H9 (cell line): ENCODE measurements at regions not wholly inside any gene's neighbourhood (a gene's known extent, or its start where the extent isn't known, plus 50 kb on each side); places are given as distances from the start of the nearest gene placed in this dataset.

Source experiments
- DNase-seq: peaks from one replicate; pipeline ENCODE4 v3.0.0-alpha.2; 2017
- H2AFZ ChIP-seq: one replicate; pipeline ENCODE4 v1.6.1; 2013; ENCODE audit warnings: mild to moderate bottlenecking, low read length, control low read depth, moderate library complexity
- H2AK5ac ChIP-seq: 2 replicates; pipeline ENCODE4 v1.6.1; 2013; ENCODE audit warnings: low read length, control low read depth, mixed read lengths; ENCODE audit not compliant: insufficient read length
- H2BK120ac ChIP-seq: one replicate; pipeline ENCODE4 v1.6.1; 2013; ENCODE audit warnings: low read depth, mild to moderate bottlenecking, low read length, control low read depth, inconsistent platforms; ENCODE audit not compliant: poor library complexity, severe bottlenecking
- H2BK12ac ChIP-seq: 2 replicates; pipeline ENCODE4 v1.6.1; 2013; ENCODE audit warnings: low read length, control low read depth, mixed read lengths, low read depth; ENCODE audit not compliant: insufficient read length
- H2BK15ac ChIP-seq: 2 replicates; pipeline ENCODE4 v1.6.1; 2013; ENCODE audit warnings: low read depth, low read length, control low read depth
- H2BK20ac ChIP-seq: one replicate; pipeline ENCODE4 v1.6.1; 2013; ENCODE audit warnings: low read depth, mild to moderate bottlenecking, low read length, control low read depth, inconsistent platforms; ENCODE audit not compliant: poor library complexity, severe bottlenecking
- H2BK5ac ChIP-seq: 2 replicates; pipeline ENCODE4 v1.6.1; 2013; ENCODE audit warnings: low read length, control low read depth, mixed read lengths; ENCODE audit not compliant: insufficient read length
- H3K14ac ChIP-seq: 2 replicates; pipeline ENCODE4 v1.6.1; 2013; ENCODE audit warnings: low read length, control low read depth; ENCODE audit not compliant: insufficient read depth
- H3K18ac ChIP-seq: 2 replicates; pipeline ENCODE4 v1.6.1; 2013; ENCODE audit warnings: low read depth, mild to moderate bottlenecking, mixed read lengths, low read length, control low read depth; ENCODE audit not compliant: insufficient read length
- H3K23ac ChIP-seq: 2 replicates; pipeline ENCODE4 v1.6.1; 2013; ENCODE audit warnings: low read length, control low read depth, mixed read lengths, low read depth; ENCODE audit not compliant: insufficient read length
- H3K23me2 ChIP-seq: 2 replicates; pipeline ENCODE4 v1.6.1; 2013; ENCODE audit warnings: low read depth, mild to moderate bottlenecking, mixed read lengths, low read length, control low read depth; ENCODE audit not compliant: insufficient read length, poor library complexity, severe bottlenecking
- H3K27ac ChIP-seq: 2 replicates; pipeline ENCODE4 v1.5.1; 2013; ENCODE audit warnings: low read length, control low read depth, mixed read lengths, low read depth; ENCODE audit not compliant: insufficient read length
- H3K27me3 ChIP-seq: 2 replicates; pipeline ENCODE4 v1.6.1; 2013; ENCODE audit warnings: low read length, control low read depth, inconsistent platforms; ENCODE audit not compliant: insufficient read depth
- H3K4ac ChIP-seq: 2 replicates; pipeline ENCODE4 v1.6.1; 2013; ENCODE audit warnings: low read depth, mild to moderate bottlenecking, control low read depth, inconsistent platforms, low read length, moderate library complexity
- H3K4me1 ChIP-seq: 2 replicates; pipeline ENCODE4 v1.6.1; 2013; ENCODE audit warnings: low read length, control low read depth, inconsistent platforms; ENCODE audit not compliant: insufficient read depth
- H3K4me2 ChIP-seq: 2 replicates; pipeline ENCODE4 v1.6.1; 2013; ENCODE audit warnings: low read length, control low read depth, mixed read lengths; ENCODE audit not compliant: insufficient read length, insufficient read depth
- H3K56ac ChIP-seq: 2 replicates; pipeline ENCODE4 v1.6.1; 2013; ENCODE audit warnings: low read depth, mild to moderate bottlenecking, mixed read lengths, low read length, control low read depth; ENCODE audit not compliant: insufficient read length
- H3K79me1 ChIP-seq: 2 replicates; pipeline ENCODE4 v1.6.1; 2013; ENCODE audit warnings: low read depth, mild to moderate bottlenecking, moderate library complexity, low read length, control low read depth, inconsistent platforms; ENCODE audit not compliant: insufficient read depth, poor library complexity, severe bottlenecking
- H3K79me2 ChIP-seq: 2 replicates; pipeline ENCODE4 v1.6.1; 2013; ENCODE audit warnings: low read length, control low read depth, inconsistent platforms; ENCODE audit not compliant: insufficient read depth
- H3K9ac ChIP-seq: 2 replicates; pipeline ENCODE4 v1.6.1; 2013; ENCODE audit warnings: low read length, control low read depth, mixed read lengths; ENCODE audit not compliant: insufficient read length; ENCODE audit errors: extremely low read depth
- H3K9me3 ChIP-seq: one replicate; pipeline ENCODE4 v1.6.1; 2013; ENCODE audit warnings: low read depth, low read length, inconsistent platforms; ENCODE audit not compliant: control insufficient read depth
- H3T11ph ChIP-seq: one replicate; pipeline ENCODE4 v1.6.1; 2013; ENCODE audit warnings: mild to moderate bottlenecking, low read length, control low read depth, inconsistent platforms
- H4K20me1 ChIP-seq: one replicate; pipeline ENCODE4 v1.6.1; 2013; ENCODE audit not compliant: control insufficient read depth, insufficient read length, insufficient read depth
- H4K5ac ChIP-seq: 2 replicates; pipeline ENCODE4 v1.6.1; 2013; ENCODE audit warnings: low read depth, mild to moderate bottlenecking, mixed read lengths, low read length, control low read depth; ENCODE audit not compliant: insufficient read length
- H4K8ac ChIP-seq: replicated peaks from 2 replicates; pipeline ENCODE4 v1.6.1; 2013; ENCODE audit warnings: low read length, control low read depth, mixed read lengths, low read depth; ENCODE audit not compliant: insufficient read length
- H4K91ac ChIP-seq: 2 replicates; pipeline ENCODE4 v1.6.1; 2013; ENCODE audit warnings: low read depth, mild to moderate bottlenecking, moderate library complexity, mixed read lengths, low read length, control low read depth; ENCODE audit not compliant: insufficient read length
- H3K27ac Mint-ChIP-seq, 3 experiments: 2 replicates in 2 of 3; 3 replicates in 1 of 3; pipeline ENCODE4 v1.8.0; 2020 to 2021; ENCODE audit warnings: mixed read lengths in 3 of 3, mild to moderate bottlenecking in 1 of 3, moderate library complexity in 1 of 3
- H3K27me3 Mint-ChIP-seq: 2 replicates; pipeline ENCODE4 v1.8.0; 2021; ENCODE audit warnings: low read depth, mild to moderate bottlenecking, moderate library complexity, mixed read lengths
- H3K36me3 Mint-ChIP-seq, 3 experiments: 2 replicates in 2 of 3; 3 replicates in 1 of 3; pipeline ENCODE4 v1.8.0; 2020 to 2021; ENCODE audit warnings: low read depth in 3 of 3, mixed read lengths in 3 of 3; ENCODE audit not compliant: insufficient read depth in 1 of 3
- H3K4me1 Mint-ChIP-seq, 2 experiments: 2 replicates each; pipeline ENCODE4 v1.8.0; 2020; ENCODE audit warnings: mixed read lengths in 2 of 2
- H3K4me3 Mint-ChIP-seq, 2 experiments: 2 replicates in 1 of 2; 3 replicates in 1 of 2; pipeline ENCODE4 v1.8.0; 2020 to 2021; ENCODE audit warnings: mild to moderate bottlenecking in 2 of 2, mixed read lengths in 2 of 2, moderate library complexity in 1 of 2
- H3K9me3 Mint-ChIP-seq, 2 experiments: 2 replicates in 1 of 2; 3 replicates in 1 of 2; pipeline ENCODE4 v1.8.0; 2020; ENCODE audit warnings: mild to moderate bottlenecking in 2 of 2, mixed read lengths in 2 of 2, moderate library complexity in 1 of 2
- CTCF ChIP-seq: fragments of 200-600 bp; sonication (generic); conservative IDR thresholded peaks from 3 replicates; pipeline ENCODE4 v1.8.0; 2021; ENCODE audit warnings: antibody characterized with exemption, mild to moderate bottlenecking
- WGBS: extraction: QIAGEN DNeasy Blood & Tissue Kit; methylation state at CpG from one replicate; pipeline ENCODE4 v1.1.7; 2013; ENCODE audit warnings: missing lambda C conversion rate, low lambda C conversion rate, mixed read lengths; ENCODE audit not compliant: insufficient read length; ENCODE audit errors: extremely low coverage; 5-methylcytosine and 5-hydroxymethylcytosine counted together

DNA sequence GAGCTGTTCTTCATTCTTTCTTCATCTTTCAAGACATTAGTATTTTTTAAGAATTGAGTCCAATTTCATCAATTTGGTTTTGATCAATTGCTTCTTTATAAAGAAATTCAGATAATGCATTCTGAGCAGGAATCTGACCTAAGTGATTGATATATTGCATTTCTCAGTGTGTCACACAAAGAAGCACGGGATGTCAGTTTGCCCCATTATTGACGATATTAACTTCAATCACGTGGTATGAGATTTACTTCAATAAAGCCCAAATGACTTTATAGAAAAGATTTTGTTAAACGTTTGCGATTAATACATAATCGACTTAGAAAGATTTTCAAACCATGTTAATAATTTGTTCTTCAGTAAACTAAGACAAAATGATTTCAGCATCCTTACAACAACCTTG, 1254.2 kb downstream of the FSCB start:
- no peak overlapping the region for H3K4me3 Mint-ChIP-seq
- H3K18ac ChIP-seq, result no peak overlapping the region
- no CpG with 5 or more reads among the region's 6 CpGs for WGBS

More for the DNA sequence above, 1254.2 kb downstream of the FSCB start:
- DNase-seq, result no peak
- H3K79me1 ChIP-seq, result no peaks in the 10 kb centered on the region
- no peak overlapping the region for H2BK12ac ChIP-seq
- no peak overlapping the region for H3K4me2 ChIP-seq
- no peaks in the 10 kb centered on the region for H3K27me3 ChIP-seq
- H4K8ac ChIP-seq, result no peak overlapping the region
- H3K79me2 ChIP-seq, result no peaks in the 10 kb centered on the region
- H4K5ac ChIP-seq, result no peak overlapping the region
- H3K27ac ChIP-seq, result no peak overlapping the region
- H2AFZ ChIP-seq, result no peak overlapping the region
- no peaks in the 10 kb centered on the region for H3K4me1 ChIP-seq
- no peaks in the 10 kb centered on the region for H3K27me3 Mint-ChIP-seq
- no peaks in the 10 kb centered on the region for H3K9me3 ChIP-seq
- no peaks in the 10 kb centered on the region for H4K20me1 ChIP-seq
- no peak overlapping the region for H3K14ac ChIP-seq
- no peak overlapping the region for H2BK120ac ChIP-seq
- no peak overlapping the region for H4K91ac ChIP-seq
- H3K9me3 Mint-ChIP-seq, result no peaks in the 10 kb centered on the region; a peak in 3 of 5 replicates
- no peak for TF ChIP-seq CTCF
- H3T11ph ChIP-seq, result no peak overlapping the region
- no peaks in the 10 kb centered on the region for H3K4me1 Mint-ChIP-seq
- H3K27ac Mint-ChIP-seq, result no peak overlapping the region
- no peak overlapping the region for H3K56ac ChIP-seq
- H3K23ac ChIP-seq, result no peak overlapping the region
- no peaks in the 10 kb centered on the region; a peak in 2 of 7 replicates for H3K36me3 Mint-ChIP-seq
- no peaks in the 10 kb centered on the region for H3K23me2 ChIP-seq
- H3K4ac ChIP-seq, result no peak overlapping the region
- no peak overlapping the region for H3K9ac ChIP-seq
- H2AK5ac ChIP-seq, result no peak overlapping the region
- H2BK20ac ChIP-seq, result no peak overlapping the region
- no peak overlapping the region for H2BK15ac ChIP-seq
- H2BK5ac ChIP-seq, result no peak overlapping the region
